Glomerular endothelial cell (primary cell): ENCODE measurements at regions not wholly inside any gene's neighbourhood (a gene's known extent, or its start where the extent isn't known, plus 50 kb on each side); places are given as distances from the start of the nearest gene placed in this dataset.
"Not testable (repeated sequence)": the region's sequence is repeated elsewhere in the genome, so short reads cannot be mapped to it uniquely, and the experiment has no call there.

ENCODE experiments used
- DNase-seq: peaks from one replicate; pipeline ENCODE4 v3.0.0-alpha.2; 2011; ENCODE audit warnings: low read depth, low spot score; ENCODE audit errors: extremely low read depth

DNA sequence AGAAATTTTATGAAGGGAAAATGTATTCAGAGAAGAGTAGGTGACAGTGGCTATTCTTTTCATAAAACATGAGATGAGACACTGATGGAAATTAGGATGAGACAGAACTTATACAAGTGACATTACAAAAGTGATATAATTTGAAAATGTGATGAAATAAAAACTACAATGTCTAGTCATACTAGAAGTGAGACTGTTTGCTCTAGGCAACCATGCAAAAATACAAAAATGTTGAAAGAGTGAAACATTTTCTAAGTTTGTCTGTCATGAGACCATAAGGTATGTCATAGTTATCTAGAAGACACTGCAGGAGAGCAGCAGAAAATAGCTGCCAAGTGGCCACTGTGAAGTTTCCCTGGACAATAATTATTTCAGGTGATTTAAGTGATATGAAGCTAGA is 459.5 kb downstream of the DIPK2A start:
- no peak for DNase-seq

DNA sequence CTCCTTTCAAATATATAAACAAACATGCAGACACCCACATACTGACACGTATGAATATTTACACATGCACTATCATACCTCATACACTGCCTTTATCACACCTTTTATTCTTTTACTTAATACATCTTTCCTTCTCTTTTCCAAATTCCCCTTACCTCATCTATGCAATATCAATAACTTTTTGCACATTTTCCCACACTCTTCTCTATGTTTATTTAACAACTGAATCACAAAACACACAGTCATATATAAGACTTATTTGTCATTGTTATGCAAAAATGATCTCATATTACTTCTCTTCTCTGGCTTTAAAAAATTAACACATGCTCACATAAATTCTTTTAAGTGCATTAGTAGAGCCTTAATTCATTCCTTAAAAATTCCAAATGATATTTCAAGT is 461.4 kb downstream of the DIPK2A start:
- no peak for DNase-seq

DNA sequence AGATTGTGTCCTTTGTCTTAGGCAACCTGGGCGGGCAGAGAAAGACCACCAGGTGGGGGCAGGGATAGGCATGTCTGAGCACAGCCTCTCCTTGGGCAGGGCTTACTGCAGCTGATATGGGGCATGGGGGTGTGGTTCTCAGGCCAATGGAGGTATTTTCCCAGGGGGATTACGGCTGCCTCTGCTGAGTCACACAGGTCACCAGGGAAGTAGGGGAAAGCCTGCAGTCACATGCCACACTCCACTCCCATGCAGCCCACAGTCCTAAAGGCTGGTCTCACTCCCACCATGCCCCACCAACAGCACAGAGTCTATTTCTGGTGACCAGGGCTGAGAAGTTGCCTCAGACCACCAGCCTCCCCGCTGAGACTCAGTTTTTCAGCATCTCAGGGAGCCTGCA is 466.4 kb downstream of the DIPK2A start:
- no peak for DNase-seq

DNA sequence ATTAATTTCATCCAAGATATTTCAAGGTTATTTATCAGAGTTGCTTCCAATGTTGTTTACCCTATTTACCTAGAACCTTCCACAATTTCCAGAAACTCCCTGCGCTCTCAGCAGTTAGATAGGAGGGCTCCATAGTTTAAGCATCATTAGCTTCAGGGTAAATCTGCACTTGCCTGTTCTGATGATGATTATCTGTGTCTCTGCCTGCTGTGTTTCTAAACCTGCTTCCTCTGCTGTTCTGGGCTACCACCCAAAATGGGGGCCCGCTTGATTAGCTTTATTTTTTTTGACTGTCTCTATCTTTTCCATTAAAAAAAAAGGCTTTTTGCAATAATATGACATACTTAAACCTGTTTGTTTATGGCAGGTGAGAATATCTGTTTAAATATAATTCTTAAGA is 472.4 kb downstream of the DIPK2A start:
- no peak for DNase-seq

DNA sequence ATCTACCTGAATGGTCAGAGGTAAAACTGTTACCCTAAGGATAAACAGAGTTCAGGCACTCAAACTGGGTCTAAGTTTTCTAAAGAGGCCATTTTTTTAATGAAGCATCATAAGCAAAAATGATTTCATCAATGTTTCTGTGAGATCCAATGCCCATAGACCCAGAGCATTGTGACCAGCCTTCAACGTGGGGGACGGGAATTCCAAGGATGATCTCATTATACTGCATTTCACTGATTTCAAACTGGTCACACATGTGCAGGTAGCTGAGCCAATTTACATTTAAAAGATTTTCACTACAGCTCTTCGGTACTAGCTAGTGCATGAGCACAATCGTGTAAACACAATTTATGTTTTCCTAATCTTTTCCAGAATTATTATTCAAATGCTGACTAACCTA is 472.9 kb downstream of the DIPK2A start:
- no peak for DNase-seq

DNA sequence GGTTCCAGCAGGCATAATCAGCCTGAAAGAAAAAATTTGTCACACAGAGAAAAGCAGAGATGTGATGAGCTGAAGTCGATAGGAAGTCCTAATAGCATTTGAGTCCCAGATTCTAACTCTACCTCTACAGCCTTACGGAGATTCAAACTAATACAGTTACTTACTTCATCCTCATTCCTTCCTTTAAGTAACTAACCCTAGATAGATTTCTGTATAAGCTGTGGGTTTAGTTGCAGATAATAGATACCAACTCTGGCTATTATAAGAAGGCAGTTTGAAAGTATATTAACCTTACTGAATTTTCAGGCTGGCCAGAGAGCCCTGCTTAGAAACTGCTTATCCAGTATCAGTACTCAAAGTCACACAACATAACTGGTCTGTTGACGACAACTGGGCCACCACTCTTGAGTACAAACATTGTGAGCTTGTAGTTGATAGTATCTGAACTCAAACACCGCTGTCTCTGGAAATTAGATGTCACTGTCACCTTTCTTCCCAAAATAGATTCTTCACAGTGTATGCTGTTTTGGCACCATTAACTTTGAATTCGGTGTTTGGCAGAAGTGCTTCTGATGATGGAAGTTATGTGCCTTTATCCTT is 484.3 kb downstream of the DIPK2A start:
- no peak for DNase-seq

DNA sequence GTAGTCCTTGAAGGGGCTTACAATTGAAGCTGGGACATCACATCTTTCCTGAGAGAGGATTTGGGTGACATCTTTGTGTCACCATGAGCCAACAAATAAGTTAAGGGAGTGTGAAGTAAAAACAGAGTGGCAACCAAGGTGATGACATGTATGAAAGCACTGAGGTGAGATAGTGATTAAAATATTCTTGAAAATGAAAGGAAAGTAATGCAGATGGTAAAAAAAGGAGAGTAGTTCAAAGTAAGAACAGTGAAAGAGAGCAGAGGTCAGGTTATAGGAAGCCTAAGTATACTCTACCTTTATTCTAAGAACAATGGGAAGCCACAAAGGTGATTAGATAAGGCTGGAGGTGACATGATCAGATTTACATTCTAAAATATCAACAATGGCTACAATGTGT is 486.1 kb downstream of the DIPK2A start:
- no peak for DNase-seq

DNA sequence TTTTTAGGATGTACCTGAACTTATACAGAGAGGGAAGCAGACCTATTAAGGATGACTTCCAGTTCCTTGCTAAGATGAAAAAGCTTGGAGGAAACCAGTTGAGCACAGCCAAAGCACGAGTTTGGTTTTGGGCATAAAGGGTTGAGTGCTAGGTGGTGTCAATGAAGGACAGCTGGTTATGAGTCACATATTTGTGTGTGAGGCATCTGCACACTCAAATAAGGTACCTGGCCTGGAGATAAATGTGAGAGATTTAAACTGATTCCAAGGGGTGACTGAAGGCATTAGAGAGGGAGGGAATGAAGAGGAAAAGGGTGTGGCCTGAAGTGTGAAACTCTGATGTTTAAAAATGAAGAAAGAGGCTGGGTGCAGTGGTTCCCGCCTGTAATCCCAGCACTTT is 486.7 kb downstream of the DIPK2A start:
- DNase-seq, result no peak

DNA sequence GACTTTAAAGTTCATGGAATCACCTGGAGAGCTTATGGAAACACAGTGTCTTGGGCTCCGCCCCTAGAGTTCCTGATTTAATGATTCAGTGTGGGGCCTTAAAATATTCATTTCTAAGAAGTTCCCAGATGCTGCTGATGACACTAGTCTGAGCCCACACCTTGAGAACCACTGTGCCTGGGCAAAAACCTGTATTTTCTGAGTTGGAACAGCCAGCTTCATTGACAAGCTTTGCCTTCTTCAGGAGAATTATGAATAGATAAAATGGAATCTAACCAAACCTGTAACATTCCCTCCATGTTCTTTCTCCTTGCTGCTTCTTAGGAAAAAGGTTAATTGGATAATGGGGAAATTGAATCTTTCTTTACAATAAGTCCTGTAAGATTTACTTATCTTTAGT is 490.7 kb downstream of the DIPK2A start:
- no peak for DNase-seq

DNA sequence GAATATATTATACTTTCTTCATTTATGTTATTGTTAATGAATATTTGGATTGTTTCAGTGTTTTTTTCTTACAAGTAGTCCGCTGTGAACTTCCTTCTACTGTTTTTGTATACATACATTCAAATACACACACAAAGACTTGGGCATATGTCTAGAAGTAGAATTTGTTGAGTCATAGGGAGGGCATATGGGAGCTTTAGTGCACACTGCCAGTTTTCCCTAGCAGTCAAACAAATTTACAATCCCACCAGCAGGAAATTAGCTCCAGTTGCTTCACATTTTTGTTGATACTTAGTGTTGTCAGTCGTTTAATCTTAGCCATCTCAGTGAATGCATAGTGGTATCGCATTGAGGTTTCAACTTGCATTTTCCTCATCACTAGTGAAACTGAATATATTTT is 492.3 kb downstream of the DIPK2A start:
- no peak for DNase-seq

DNA sequence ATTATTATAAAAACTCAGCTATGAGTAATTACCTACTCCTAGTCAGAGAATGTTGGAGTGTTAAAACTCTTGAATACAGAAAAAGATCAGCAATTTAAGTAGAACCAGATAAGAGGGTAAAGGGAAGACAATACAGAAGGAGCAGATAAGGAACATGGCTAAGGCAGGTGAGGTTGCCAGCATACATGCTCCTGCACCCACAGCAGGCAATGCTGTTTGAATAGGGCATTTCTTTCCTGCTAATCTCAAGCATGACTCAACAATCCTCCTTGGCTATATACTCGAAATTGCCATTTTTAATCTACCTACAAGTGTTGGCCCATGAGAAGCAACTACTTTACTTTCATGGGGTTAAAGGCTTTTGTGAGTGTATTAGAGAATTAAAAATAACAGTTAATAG is 494.5 kb downstream of the DIPK2A start:
- no peak for DNase-seq

DNA sequence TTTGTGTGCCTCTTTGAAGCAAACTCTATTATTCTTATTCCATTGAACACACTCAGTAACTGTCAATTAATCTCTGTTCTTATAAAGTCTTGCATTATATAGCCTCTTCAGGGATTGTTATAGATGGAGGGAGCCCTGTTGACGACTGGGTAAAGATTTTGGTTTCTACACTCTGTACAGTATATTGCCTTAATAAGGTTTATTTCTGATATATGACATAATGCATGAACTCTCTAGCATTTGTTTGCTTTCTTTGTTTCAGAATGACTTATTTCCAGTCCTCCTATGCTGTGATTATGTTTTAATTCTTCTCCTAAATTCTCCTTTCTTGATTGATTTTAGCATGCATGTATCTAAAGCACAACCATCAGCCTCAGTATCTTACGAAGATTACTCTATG is 494.9 kb downstream of the DIPK2A start:
- DNase-seq, result no peak

DNA sequence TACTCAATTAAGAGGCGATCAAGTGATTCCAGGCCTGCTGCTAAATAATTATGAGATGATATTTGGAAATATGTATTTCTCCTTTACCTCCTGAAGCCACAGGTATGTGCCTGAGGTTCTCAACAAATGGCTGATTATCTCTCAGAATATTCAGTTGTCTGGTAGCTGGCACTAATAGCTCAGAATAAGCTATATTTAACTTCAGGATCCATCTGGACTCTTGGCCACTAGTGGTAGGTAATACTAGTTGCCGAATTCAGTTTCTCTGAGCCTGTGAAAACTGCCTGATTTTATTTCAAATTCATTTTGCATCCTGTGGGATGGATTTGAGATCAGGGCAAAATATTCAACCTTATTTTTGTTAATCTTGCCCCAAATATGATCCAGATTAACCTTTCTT is 499.0 kb downstream of the DIPK2A start:
- no peak for DNase-seq

DNA sequence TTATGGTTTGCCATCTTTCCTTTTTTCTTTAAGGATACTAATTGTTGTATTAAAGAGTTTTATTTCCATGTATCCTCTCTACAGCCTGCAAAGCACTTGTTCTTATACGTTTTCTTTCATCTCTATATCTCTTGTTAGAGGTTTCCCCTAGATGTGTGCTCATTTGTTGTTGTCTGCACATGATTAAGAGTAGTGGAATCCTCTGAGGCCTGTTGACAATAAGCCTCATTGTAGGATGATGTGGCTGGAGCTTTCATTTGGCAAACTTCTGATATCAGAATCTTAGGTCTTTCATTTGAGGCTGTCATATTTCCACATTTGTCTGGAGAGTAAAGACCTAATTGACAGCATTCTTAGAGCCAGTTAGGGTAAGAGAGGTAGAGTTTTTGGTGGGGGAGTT is 506.0 kb downstream of the DIPK2A start:
- DNase-seq, result no peak

DNA sequence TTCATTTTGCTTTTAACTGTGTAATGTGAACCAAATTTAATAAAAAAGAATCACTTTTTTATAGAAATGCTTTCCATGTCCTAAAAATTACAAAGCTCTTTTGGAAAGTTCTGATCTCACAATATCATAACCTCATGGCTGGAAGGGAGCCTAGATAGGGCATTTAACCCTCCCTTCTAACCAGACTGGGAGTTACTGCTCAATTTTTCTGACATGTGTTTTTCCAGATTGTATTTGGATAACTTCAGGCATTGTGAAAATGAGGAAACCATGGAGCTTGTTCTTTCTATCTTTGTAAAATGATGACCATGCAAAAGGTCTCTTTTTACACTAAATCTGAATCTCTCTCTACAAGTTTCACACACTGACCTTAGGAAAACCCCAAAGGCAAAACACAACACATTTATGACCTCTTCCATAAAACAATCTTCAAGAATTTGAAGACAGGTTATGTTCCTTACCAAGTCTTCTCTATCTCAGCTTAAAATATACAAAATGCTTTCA is 508.8 kb downstream of the DIPK2A start:
- DNase-seq, result no peak

DNA sequence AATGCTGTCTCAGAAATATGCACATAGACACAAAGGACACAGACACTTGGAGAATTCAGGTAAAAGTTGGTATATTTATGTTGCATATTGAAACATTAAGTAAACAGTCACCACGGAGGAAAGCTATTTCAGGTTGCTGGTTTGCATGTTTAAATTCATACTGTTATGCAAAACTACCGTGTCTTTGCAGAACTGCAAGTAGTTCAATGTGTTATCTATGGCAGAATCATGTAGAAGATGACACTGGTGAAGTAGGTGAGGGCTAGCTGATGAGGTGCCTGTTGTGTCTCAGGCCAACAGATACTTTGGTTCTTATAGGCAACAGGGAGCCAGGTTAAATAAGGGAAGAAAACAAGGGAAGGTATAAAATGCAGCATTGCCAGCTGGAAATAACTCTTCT is 511.3 kb downstream of the DIPK2A start:
- no peak for DNase-seq

DNA sequence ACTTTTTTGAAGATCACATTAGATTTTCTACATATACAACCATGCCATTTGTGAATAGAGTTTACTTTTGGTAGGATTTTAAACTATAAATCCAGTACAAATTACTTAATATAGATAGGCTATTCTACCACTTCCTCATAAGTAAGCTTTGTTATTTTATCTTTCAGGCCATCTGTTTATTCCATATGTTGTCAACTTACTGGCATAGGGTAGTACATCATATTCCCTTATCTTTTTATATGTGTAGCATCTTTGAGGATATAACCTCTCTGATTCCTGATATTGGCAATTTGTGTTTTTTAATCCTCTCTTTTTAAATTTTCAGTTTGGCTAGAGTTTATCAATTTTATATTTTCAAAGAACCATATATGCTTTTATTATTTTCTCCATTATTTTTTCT is 515.4 kb downstream of the DIPK2A start:
- DNase-seq, result no peak

DNA sequence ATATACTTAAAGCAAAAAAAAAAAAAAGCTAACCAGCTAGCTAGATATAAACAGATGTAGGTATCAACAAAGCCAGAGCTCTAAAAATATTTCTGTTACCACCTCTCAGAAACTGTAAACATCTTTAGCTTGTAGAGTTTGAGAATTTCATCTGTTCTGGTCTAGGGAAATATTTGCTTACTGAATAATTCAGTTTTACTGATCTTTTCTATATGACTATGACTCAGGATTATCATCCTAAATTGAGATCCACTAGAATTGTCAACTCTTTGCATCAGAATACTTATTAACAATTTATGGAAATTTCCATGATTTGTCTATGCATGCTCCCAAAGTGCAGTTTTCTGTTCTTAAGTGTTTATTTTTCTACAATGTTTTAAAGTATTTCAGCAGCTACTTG is 517.3 kb downstream of the DIPK2A start:
- no peak for DNase-seq

DNA sequence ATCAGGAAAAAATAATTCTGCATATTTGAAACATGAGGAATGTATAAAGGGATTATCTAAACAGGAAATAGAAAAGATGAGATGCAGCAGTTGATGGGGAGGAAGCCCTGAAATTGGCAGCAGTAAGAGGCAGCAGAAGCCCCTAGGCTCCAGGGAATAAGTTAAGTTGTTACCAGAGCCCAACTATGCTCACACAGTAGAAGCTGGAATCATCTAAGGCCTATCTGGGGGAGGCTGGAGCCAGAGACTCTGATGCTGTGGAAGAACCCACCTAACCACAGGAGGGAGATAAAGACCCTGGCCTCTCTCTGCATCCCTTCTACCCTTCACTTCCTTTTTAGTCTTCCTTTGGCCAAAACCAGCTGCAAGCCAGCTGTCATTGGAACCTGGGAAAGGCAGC is 519.7 kb downstream of the DIPK2A start:
- DNase-seq, result no peak

DNA sequence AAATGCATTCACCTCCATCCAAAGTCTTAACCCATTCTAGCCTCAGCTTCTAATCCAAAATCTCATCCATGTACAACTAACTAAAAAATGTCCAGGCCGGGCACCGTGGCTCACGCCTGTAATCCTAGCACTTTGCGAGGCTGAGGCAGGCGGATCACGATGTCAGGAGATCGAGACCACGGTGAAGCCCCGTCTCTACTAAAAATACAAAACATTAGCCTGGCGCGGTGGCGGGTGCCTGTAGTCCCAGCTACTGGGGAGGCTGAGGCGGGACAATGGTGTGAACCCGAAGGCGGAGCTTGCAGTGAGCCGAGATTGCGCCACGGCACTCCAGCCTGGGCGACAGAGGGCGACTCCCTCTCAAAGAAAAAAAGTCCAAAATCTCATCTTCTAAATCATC is 523.0 kb downstream of the DIPK2A start:
- DNase-seq, result not testable (repeated sequence)

DNA sequence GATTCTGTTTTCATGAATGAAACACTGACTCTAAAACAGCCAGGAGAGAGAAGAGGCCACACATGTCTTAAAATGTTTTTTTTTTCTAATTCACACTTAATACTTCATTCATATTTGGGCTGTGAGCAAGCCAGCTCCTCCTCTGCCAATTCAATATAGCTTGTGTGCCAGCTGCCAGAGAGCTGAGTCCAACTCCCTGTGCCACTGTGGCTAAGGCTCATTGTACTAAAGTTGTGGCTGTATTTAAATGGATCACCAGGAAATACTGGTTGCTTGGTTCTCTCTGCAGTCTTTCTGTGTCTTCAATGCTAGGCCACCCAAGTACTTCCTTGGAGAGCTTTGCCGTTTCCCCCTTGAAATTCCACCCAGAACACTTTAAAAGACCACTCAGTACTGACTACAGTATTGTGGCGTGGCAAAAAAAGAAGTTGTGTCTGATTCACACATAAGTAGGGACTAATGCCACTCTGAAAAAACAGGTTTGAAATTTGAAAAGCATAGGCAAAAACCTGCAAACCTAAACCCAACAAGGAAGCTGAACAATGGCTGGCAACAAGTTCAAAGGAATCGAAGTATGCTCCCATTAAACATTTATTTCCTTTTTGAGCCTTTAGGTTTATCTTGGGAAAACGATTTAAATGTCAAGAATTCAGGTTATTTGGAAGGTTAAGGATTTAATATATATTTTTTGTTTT is 524.7 kb downstream of the DIPK2A start:
- no peak for DNase-seq

DNA sequence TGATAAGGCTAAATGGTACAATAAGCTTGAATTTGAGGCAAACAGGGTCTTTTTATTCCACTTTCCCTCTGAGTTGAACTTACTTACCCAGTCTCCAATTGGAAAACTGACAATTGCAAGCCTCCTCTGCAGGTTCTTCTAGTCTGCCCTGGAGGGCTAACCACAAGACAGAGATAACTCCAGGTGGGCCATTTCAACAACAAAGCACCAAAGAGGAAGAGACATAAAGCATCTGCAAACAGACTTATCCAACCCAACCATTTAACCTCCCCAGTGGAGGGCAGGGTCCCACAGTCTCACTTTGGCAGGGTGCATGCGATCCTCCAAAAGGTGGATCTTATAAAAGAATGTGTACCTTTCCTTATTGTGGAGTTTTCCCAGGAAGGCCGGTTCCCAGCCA is 525.8 kb downstream of the DIPK2A start:
- no peak for DNase-seq
